NAMALWA (cell line): ENCODE measurements at regions not wholly inside any gene's neighbourhood (a gene's known extent, or its start where the extent isn't known, plus 50 kb on each side); places are given as distances from the start of the nearest gene placed in this dataset.

ENCODE experiments used
- DNase-seq: peaks from one replicate; pipeline ENCODE4 v3.0.0-alpha.2; 2015; ENCODE audit warnings: low spot score

- DNase-seq, result no peak
These were observed 368.9 kb upstream of the TNP1 start for GRCh38 chr2:217228732-217229131.

- no peak for DNase-seq
These were observed 367.9 kb upstream of the TNP1 start for GRCh38 chr2:217227794-217228193.

GRCh38 chr2:217225596-217225995 is 365.7 kb upstream of the TNP1 start:
- no peak for DNase-seq

GRCh38 chr2:217223222-217223930 is 363.5 kb upstream of the TNP1 start:
- peak; percentile 58 for DNase-seq

GRCh38 chr2:217222309-217222910 is 362.5 kb upstream of the TNP1 start:
- peak; percentile 85 for DNase-seq

- DNase-seq, result no peak
These were observed 360.6 kb upstream of the TNP1 start for GRCh38 chr2:217220228-217221013.

- DNase-seq, result no peak
These were observed 359.3 kb upstream of the TNP1 start for GRCh38 chr2:217219164-217219520.

GRCh38 chr2:217218269-217219163 is 358.7 kb upstream of the TNP1 start:
- DNase-seq, result peak; percentile 6

- DNase-seq, result no peak
These were observed 357.1 kb upstream of the TNP1 start for GRCh38 chr2:217216982-217217381.

- no peak for DNase-seq
These were observed 356.5 kb upstream of the TNP1 start for GRCh38 chr2:217216316-217216715.

- no peak for DNase-seq
These were observed 356.0 kb upstream of the TNP1 start for GRCh38 chr2:217215877-217216276.

GRCh38 chr2:217208867-217209266 is 349.0 kb upstream of the TNP1 start:
- DNase-seq, result no peak

- no peak for DNase-seq
These were observed 347.8 kb upstream of the TNP1 start for GRCh38 chr2:217207699-217208010.

- DNase-seq, result no peak
These were observed 347.2 kb upstream of the TNP1 start for GRCh38 chr2:217206907-217207698.

- no peak for DNase-seq
These were observed 346.3 kb upstream of the TNP1 start for GRCh38 chr2:217206016-217206725.

GRCh38 chr2:217204358-217204757 is 344.5 kb upstream of the TNP1 start:
- DNase-seq, result no peak

- no peak for DNase-seq
These were observed 343.2 kb upstream of the TNP1 start for GRCh38 chr2:217203086-217203485.

GRCh38 chr2:217199255-217199630 is 339.4 kb upstream of the TNP1 start:
- no peak for DNase-seq

GRCh38 chr2:217195658-217196446 is 336.0 kb upstream of the TNP1 start:
- DNase-seq, result no peak

GRCh38 chr2:217195016-217195415 is 335.2 kb upstream of the TNP1 start:
- DNase-seq, result no peak
